Smooth muscle cell (in vitro differentiated cells): ENCODE measurements at regions not wholly inside any gene's neighbourhood (a gene's known extent, or its start where the extent isn't known, plus 50 kb on each side); places are given as distances from the start of the nearest gene placed in this dataset.

Experiments used
- DNase-seq: peaks from one replicate; lab custom pipeline; 2025; ENCODE audit not compliant: unreplicated experiment; lab: John Stamatoyannopoulos, UW
- H2AFZ ChIP-seq: fragments of 200-600 bp; sonication (generic); 2 replicates; pipeline ENCODE4 v1.6.0; 2016; ENCODE audit warnings: antibody characterized with exemption, low read depth, mild to moderate bottlenecking
- H3F3A ChIP-seq: fragments of 200-600 bp; sonication (generic); 2 replicates; pipeline ENCODE4 v1.6.0; 2017; ENCODE audit warnings: antibody characterized with exemption, low read depth
- H3K27ac ChIP-seq: fragments of 200-600 bp; sonication (generic); 2 replicates; pipeline ENCODE4 v1.5.1; 2016; ENCODE audit warnings: low read depth, mild to moderate bottlenecking
- H3K27me3 ChIP-seq: fragments of 200-600 bp; sonication (generic); 2 replicates; pipeline ENCODE4 v1.6.1; 2016; ENCODE audit warnings: low read depth, mild to moderate bottlenecking
- H3K36me3 ChIP-seq: fragments of 200-600 bp; sonication (generic); 2 replicates; pipeline ENCODE4 v1.5.1; 2016; ENCODE audit warnings: low read depth
- H3K4me1 ChIP-seq: fragments of 200-600 bp; sonication (generic); 2 replicates; pipeline ENCODE4 v1.5.1; 2016; ENCODE audit warnings: low read depth
- H3K4me2 ChIP-seq: fragments of 200-600 bp; sonication (generic); 2 replicates; pipeline ENCODE4 v1.6.0; 2016; ENCODE audit warnings: mild to moderate bottlenecking
- H3K4me3 ChIP-seq: fragments of 200-600 bp; sonication (generic); 2 replicates; pipeline ENCODE4 v1.5.1; 2016; ENCODE audit warnings: mild to moderate bottlenecking
- H3K79me2 ChIP-seq: fragments of 200-600 bp; sonication (generic); 2 replicates; pipeline ENCODE4 v1.6.0; 2016; ENCODE audit warnings: low read depth, mild to moderate bottlenecking
- H3K9ac ChIP-seq: fragments of 200-600 bp; sonication (generic); 2 replicates; pipeline ENCODE4 v1.6.0; 2016; ENCODE audit warnings: low read depth
- H3K9me3 ChIP-seq: fragments of 200-600 bp; sonication (generic); replicated peaks from 2 replicates; pipeline ENCODE4 v1.5.1; 2016; ENCODE audit warnings: low read depth
- H4K20me1 ChIP-seq: fragments of 200-600 bp; sonication (generic); 2 replicates; pipeline ENCODE4 v1.6.0; 2016; ENCODE audit warnings: low read depth
- CTCF ChIP-seq: fragments of 200-600 bp; sonication (generic); IDR thresholded peaks from 2 replicates; pipeline ENCODE4 v1.5.1; 2017; ENCODE audit warnings: borderline replicate concordance, mild to moderate bottlenecking, antibody characterized with exemption; ENCODE audit not compliant: insufficient read depth, poor library complexity, severe bottlenecking
- WGBS: methylation state at CpG from one replicate; pipeline ENCODE4 v1.1.7; 2016; ENCODE audit warnings: low lambda C conversion rate; 5-methylcytosine and 5-hydroxymethylcytosine counted together

DNA sequence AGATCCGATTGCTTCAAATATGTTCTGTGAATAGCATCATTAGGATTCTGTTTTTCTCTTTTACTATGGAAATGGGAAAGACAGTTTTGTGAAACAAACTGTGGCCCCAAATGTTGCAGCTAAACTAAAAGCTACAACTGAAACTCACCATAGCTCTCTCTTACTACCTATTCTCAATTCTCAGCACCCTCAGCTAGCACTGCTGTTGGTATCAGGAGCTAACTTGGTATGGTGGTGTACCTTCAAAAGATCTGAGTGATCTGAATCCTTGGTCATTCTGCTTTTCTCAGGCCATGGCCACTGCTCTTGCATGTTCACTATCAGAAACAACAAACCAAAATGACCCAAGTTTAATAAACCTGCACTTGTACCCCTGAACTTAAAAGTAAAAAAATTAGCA is 1208.0 kb downstream of the SORCS1 start:
- no peaks in the 10 kb centered on the region for H3K9me3 ChIP-seq
- no peaks in the 10 kb centered on the region for H3K79me2 ChIP-seq
- H3K27ac ChIP-seq = no peak overlapping the region
- H3K27me3 ChIP-seq = no peaks in the 10 kb centered on the region
- no peaks in the 10 kb centered on the region for H3K36me3 ChIP-seq
- 100% methylated on average over 1 of the region's 1 CpG for WGBS
- H2AFZ ChIP-seq = no peak overlapping the region
- no peak overlapping the region for H3K4me2 ChIP-seq
- no peak overlapping the region for H3K9ac ChIP-seq
- no peak overlapping the region for H3K4me3 ChIP-seq
- H3K4me1 ChIP-seq = peaks cover 7% of the 10 kb centered on the region
- DNase-seq = no peak
- no peaks in the 10 kb centered on the region for H4K20me1 ChIP-seq
- no peaks in the 10 kb centered on the region for H3F3A ChIP-seq
- TF ChIP-seq CTCF = no peak

GRCh38 chr10:105953861-105954260 is 1210.6 kb downstream of the SORCS1 start:
- WGBS = 95% methylated on average over 3 of the region's 3 CpGs
- Histone ChIP-seq H3K79me2 (no peaks in the 10 kb centered on the region), H3K27ac (no peak overlapping the region)

GRCh38 chr10:105953056-105953455 is 1211.5 kb downstream of the SORCS1 start:
- no peaks in the 10 kb centered on the region for H3K36me3 ChIP-seq
- peaks cover 7% of the 10 kb centered on the region for H3K4me1 ChIP-seq
- no peak overlapping the region for H3K9ac ChIP-seq
- 92% methylated on average over 4 of the region's 4 CpGs for WGBS
- H3K9me3 ChIP-seq = no peaks in the 10 kb centered on the region
- H3F3A ChIP-seq = no peaks in the 10 kb centered on the region
- H3K27me3 ChIP-seq = no peaks in the 10 kb centered on the region
- peak overlapping the region; percentile 97 for H2AFZ ChIP-seq
- H3K4me2 ChIP-seq = no peak overlapping the region
- TF ChIP-seq CTCF = no peak
- DNase-seq = no peak
- H3K4me3 ChIP-seq = no peak overlapping the region
- no peaks in the 10 kb centered on the region for H4K20me1 ChIP-seq
- peak overlapping the region; percentile 64 for H3K27ac ChIP-seq
- no peaks in the 10 kb centered on the region for H3K79me2 ChIP-seq

More at GRCh38 chr10:105953861-105954260, 1210.6 kb downstream of the SORCS1 start:
- H3K36me3 ChIP-seq = no peaks in the 10 kb centered on the region
- no peak for TF ChIP-seq CTCF
- no peaks in the 10 kb centered on the region for H4K20me1 ChIP-seq
- H2AFZ ChIP-seq = no peak overlapping the region
- H3F3A ChIP-seq = no peaks in the 10 kb centered on the region
- H3K4me1 ChIP-seq = peaks cover 7% of the 10 kb centered on the region
- H3K4me2 ChIP-seq = no peak overlapping the region
- H3K4me3 ChIP-seq = no peak overlapping the region
- DNase-seq = no peak
- no peak overlapping the region for H3K9ac ChIP-seq
- no peaks in the 10 kb centered on the region for H3K9me3 ChIP-seq
- no peaks in the 10 kb centered on the region for H3K27me3 ChIP-seq

- H3K4me2 ChIP-seq = peak overlapping the region; percentile 71
Measured at GRCh38 chr10:105952153-105952552, 1212.4 kb downstream of the SORCS1 start.

More at GRCh38 chr10:105952153-105952552, 1212.4 kb downstream of the SORCS1 start:
- peak overlapping the region; percentile 54 for H3K9ac ChIP-seq
- peak overlapping the region; percentile 64 for H3K27ac ChIP-seq
- H3K4me3 ChIP-seq = peak overlapping the region; percentile 11
- H2AFZ ChIP-seq = peak overlapping the region; percentile 97
- H3K79me2 ChIP-seq = no peaks in the 10 kb centered on the region
- DNase-seq = no peak
- no peaks in the 10 kb centered on the region for H4K20me1 ChIP-seq
- no peak for TF ChIP-seq CTCF
- peaks cover 7% of the 10 kb centered on the region for H3K4me1 ChIP-seq
- H3K36me3 ChIP-seq = no peaks in the 10 kb centered on the region
- no peaks in the 10 kb centered on the region for H3F3A ChIP-seq
- no peaks in the 10 kb centered on the region for H3K27me3 ChIP-seq
- no peaks in the 10 kb centered on the region for H3K9me3 ChIP-seq
- WGBS = 7% methylated on average over 3 of the region's 3 CpGs
